HepG2 (cell line): ENCODE measurements at regions not wholly inside any gene's neighbourhood (a gene's known extent, or its start where the extent isn't known, plus 50 kb on each side); places are given as distances from the start of the nearest gene placed in this dataset.

ENCODE experiments used
- ATAC-seq: fragments of 200-7000 bp; cut with Tn5 transposase; 3 replicates; pipeline ENCODE4 v1.9.1; 2020; ENCODE audit warnings: mild to moderate bottlenecking, moderate library complexity
- BruUV-seq: library from RNA; stranded (reverse); fragments of 400-500 nt; replicated peaks from 2 replicates; lab custom pipeline; 2021; lab: Mats Ljungman, UMichigan
- CTCF ChIA-PET: fragments of 300-600 bp; formaldehyde crosslinking; extraction: SDS; loops from one replicate; lab custom pipeline; 2021; ENCODE audit warnings: low total read pairs, inconsistent platforms, low intra/inter-chr PET ratio; lab: Yijun Ruan, JAX
- POLR2A ChIA-PET: fragments of 350-600 bp; sonication (Branson Sonifier 250); formaldehyde crosslinking; loops from one replicate; lab custom pipeline; 2020; ENCODE audit warnings: antibody characterized with exemption, inconsistent platforms; lab: Yijun Ruan, JAX
- DNase-seq: peaks from one replicate; pipeline ENCODE4 v3.0.0-alpha.2; 2015; ENCODE audit warnings: low spot score
- FAIRE-seq: peaks from 3 replicates; lab custom pipeline; 2011; peaks lifted over from hg19 to GRCh38; lab: Jason Lieb, UNC
- H2AFZ ChIP-seq: one replicate; pipeline ENCODE4 v1.6.1; 2011; ENCODE audit warnings: low read length, inconsistent platforms
- H3K27ac ChIP-seq: fragments of 300-600 bp; 3 replicates; pipeline ENCODE4 v1.8.0; 2011; ENCODE audit warnings: mixed run types, mild to moderate bottlenecking, mixed read lengths, low read length, inconsistent platforms; ENCODE audit not compliant: insufficient read depth; ENCODE audit errors: extremely low read length
- H3K27me3 ChIP-seq, 2 experiments: fragments of 200-600 bp in 1 of 2; 2 replicates in 1 of 2; 3 replicates in 1 of 2; pipeline versions ENCODE4 v1.6.0 to v1.8.0; 2011; ENCODE audit warnings: low read length in 2 of 2, mild to moderate bottlenecking in 2 of 2, moderate library complexity in 2 of 2, inconsistent platforms in 1 of 2; ENCODE audit not compliant: insufficient read depth in 2 of 2, control insufficient read depth in 1 of 2
- H3K36me3 ChIP-seq, 2 experiments: fragments of 200-600 bp in 1 of 2; replicated peaks in 1 of 2; 2 replicates in 1 of 2; 3 replicates in 1 of 2; pipeline versions ENCODE4 v1.5.1 to v1.8.0; 2011; ENCODE audit warnings: low read length in 2 of 2, inconsistent platforms in 1 of 2; ENCODE audit not compliant: insufficient read depth in 2 of 2, control insufficient read depth in 1 of 2
- H3K4me1 ChIP-seq: 2 replicates; pipeline ENCODE4 v1.5.1; 2012; ENCODE audit warnings: low read length, inconsistent platforms; ENCODE audit not compliant: insufficient read depth
- H3K4me2 ChIP-seq: 2 replicates; pipeline ENCODE4 v1.6.0; 2011; ENCODE audit warnings: low read depth, low read length, inconsistent platforms
- H3K4me3 ChIP-seq, 3 experiments: fragments of 200-600 bp in 1 of 3; sonication (generic), shearing (Covaris generic) in 1 of 3; replicated peaks in 1 of 3; 2 replicates each; pipeline ENCODE4 v1.5.1; 2011 to 2016; ENCODE audit warnings: low read length in 3 of 3, inconsistent platforms in 2 of 3, low read depth in 2 of 3, mild to moderate bottlenecking in 2 of 3, control low read depth in 1 of 3, mixed read lengths in 1 of 3; ENCODE audit not compliant: insufficient read depth in 1 of 3
- H3K79me2 ChIP-seq: one replicate; pipeline ENCODE4 v1.6.1; 2011; ENCODE audit warnings: low read length, inconsistent platforms; ENCODE audit not compliant: insufficient read depth
- H3K9ac ChIP-seq: 2 replicates; pipeline ENCODE4 v1.6.0; 2011; ENCODE audit warnings: mild to moderate bottlenecking, low read depth, low read length, inconsistent platforms; ENCODE audit not compliant: insufficient read depth
- H3K9me3 ChIP-seq: 2 replicates; pipeline ENCODE4 v1.5.1; 2012; ENCODE audit warnings: mild to moderate bottlenecking, low read length
- H4K20me1 ChIP-seq: 2 replicates; pipeline ENCODE4 v1.6.0; 2011; ENCODE audit warnings: inconsistent platforms, mild to moderate bottlenecking, low read length, moderate library complexity; ENCODE audit not compliant: insufficient read depth
- GFI1 ChIP-seq: sonication (generic); formaldehyde crosslinking; IDR thresholded peaks from 2 replicates; pipeline ENCODE4 v1.5.0; 2020; ENCODE audit warnings: missing genetic modification reagents, mild to moderate bottlenecking, borderline replicate concordance
- GTF2F1 ChIP-seq: fragments of 150-350 bp; IDR thresholded peaks from 2 replicates; pipeline ENCODE4 v1.6.1; 2014; ENCODE audit warnings: low read length
- HMG20A ChIP-seq: IDR thresholded peaks from 2 replicates; pipeline ENCODE4 v1.6.1; 2016; ENCODE audit warnings: borderline replicate concordance
- JARID2 ChIP-seq: sonication (generic); formaldehyde crosslinking; IDR thresholded peaks from 2 replicates; pipeline ENCODE4 v1.8.1; 2023; ENCODE audit warnings: missing genetic modification reagents, inconsistent platforms; ENCODE audit not compliant: insufficient replicate concordance
- NAIF1 ChIP-seq: sonication (generic); formaldehyde crosslinking; IDR thresholded peaks from 2 replicates; pipeline ENCODE4 v1.5.0; 2020; ENCODE audit warnings: mild to moderate bottlenecking, missing genetic modification reagents, borderline replicate concordance
- PHF8 ChIP-seq: sonication (generic); formaldehyde crosslinking; IDR thresholded peaks from 2 replicates; pipeline ENCODE4 v1.5.0; 2020; ENCODE audit warnings: missing genetic modification reagents
- RBFOX2 ChIP-seq: fragments of 200-400 bp; formaldehyde crosslinking; IDR thresholded peaks from 2 replicates; pipeline ENCODE4 v1.6.1; 2017; ENCODE audit warnings: low read depth, mild to moderate bottlenecking, low read length
- RCOR2 ChIP-seq: IDR thresholded peaks from 2 replicates; pipeline ENCODE4 v1.6.1; 2016; ENCODE audit warnings: missing biosample characterization, missing genetic modification reagents
- SETDB1 ChIP-seq: sonication (generic); formaldehyde crosslinking; IDR thresholded peaks from 2 replicates; pipeline ENCODE4 v1.5.1; 2020; ENCODE audit warnings: missing genetic modification reagents, mild to moderate bottlenecking, borderline replicate concordance
- TBP ChIP-seq: sonication (generic); formaldehyde crosslinking; IDR thresholded peaks from 2 replicates; pipeline ENCODE4 v1.5.0; 2020; ENCODE audit warnings: missing genetic modification reagents
- in situ Hi-C: cut with HindIII; loops from 2 replicates; pipeline ENCODE4 v1.10.0; 2017; ENCODE audit warnings: low pct_unique_long_range_greater_than_20kb; ENCODE audit not compliant: extremely low pct_ligation_motif_present
- intact Hi-C: fragments of 100-400 bp; cut with micrococcal nuclease; formaldehyde crosslinking; loops from one replicate; pipeline ENCODE4 v1.10.0; 2022; ENCODE audit not compliant: unreplicated experiment
- TF ChIP-seq, protein P1 (sequence below): sonication (generic); formaldehyde crosslinking; IDR thresholded peaks from 2 replicates; pipeline ENCODE4 v1.4.0; 2020; ENCODE audit warnings: mild to moderate bottlenecking, missing genetic modification reagents
- TF ChIP-seq, protein P2 (sequence below): sonication (generic); formaldehyde crosslinking; IDR thresholded peaks from 2 replicates; pipeline ENCODE4 v1.9.0; 2022; ENCODE audit warnings: missing genetic modification reagents, mild to moderate bottlenecking, borderline replicate concordance
- TF ChIP-seq, protein P3 (sequence below): sonication (generic); formaldehyde crosslinking; IDR thresholded peaks from 2 replicates; pipeline ENCODE4 v1.8.0; 2022; ENCODE audit warnings: mild to moderate bottlenecking, missing genetic modification reagents, moderate library complexity

DNA sequence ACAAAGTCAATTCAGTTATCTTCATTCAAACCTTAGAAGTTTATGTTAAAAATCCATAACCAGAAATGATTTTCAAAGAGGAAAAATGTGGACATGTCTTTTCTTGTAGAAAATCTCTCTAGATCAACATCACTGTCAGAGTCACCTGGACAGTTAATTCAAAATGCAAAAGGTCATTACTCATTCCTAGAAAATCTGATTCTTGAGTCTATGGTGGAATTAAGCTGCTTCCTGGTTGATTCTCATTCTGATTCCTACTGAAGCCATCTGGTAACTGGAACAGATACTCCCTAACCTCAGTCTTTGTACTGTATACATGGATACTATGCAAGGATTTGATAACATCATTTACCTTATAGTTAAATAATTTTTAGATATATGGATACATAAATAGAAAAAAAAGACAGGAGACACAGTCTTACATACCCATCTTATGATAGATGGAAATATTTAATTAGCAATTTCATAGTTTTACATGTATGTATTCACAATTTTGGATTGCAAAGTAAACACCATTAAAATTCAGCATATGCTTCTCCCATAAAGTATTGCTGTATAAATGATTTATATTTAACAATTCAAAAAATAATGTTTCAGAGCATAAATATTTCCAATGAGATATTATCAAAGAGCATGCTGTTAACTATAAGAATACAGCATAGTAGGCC is 693.2 kb upstream of the CCDC54 start:
- in situ Hi-C loops (no loop called here), intact Hi-C loops (no loop called here)
- Histone ChIP-seq H3K27ac (no peak overlapping the region), H4K20me1 (no peaks in the 10 kb centered on the region), H3K9ac (no peak overlapping the region), H3K79me2 (no peaks in the 10 kb centered on the region), H3K9me3 (no peaks in the 10 kb centered on the region), H3K27me3 (no peaks in the 10 kb centered on the region), H2AFZ (no peak overlapping the region), H3K4me2 (no peak overlapping the region), H3K4me1 (no peaks in the 10 kb centered on the region), H3K4me3 (no peak overlapping the region), H3K36me3 (no peaks in the 10 kb centered on the region)
- no peak for ATAC-seq
- POLR2A ChIA-PET = no interaction called here
- FAIRE-seq = no peak
- BruUV-seq = no TSS peak
- CTCF ChIA-PET = no interaction called here
- no peak for DNase-seq
- TF ChIP-seq GTF2F1 (no peak), JARID2 (CRISPR knock-in tag) (no peak), RBFOX2 (no peak), PHF8 (no peak), NAIF1 (CRISPR knock-in tag) (no peak), TBP (CRISPR knock-in tag) (no peak), GFI1 (CRISPR knock-in tag) (no peak), HMG20A (no peak), SETDB1 (CRISPR knock-in tag) (no peak), RCOR2 (CRISPR knock-in tag) (no peak)
- TF ChIP-seq, protein P1, sequence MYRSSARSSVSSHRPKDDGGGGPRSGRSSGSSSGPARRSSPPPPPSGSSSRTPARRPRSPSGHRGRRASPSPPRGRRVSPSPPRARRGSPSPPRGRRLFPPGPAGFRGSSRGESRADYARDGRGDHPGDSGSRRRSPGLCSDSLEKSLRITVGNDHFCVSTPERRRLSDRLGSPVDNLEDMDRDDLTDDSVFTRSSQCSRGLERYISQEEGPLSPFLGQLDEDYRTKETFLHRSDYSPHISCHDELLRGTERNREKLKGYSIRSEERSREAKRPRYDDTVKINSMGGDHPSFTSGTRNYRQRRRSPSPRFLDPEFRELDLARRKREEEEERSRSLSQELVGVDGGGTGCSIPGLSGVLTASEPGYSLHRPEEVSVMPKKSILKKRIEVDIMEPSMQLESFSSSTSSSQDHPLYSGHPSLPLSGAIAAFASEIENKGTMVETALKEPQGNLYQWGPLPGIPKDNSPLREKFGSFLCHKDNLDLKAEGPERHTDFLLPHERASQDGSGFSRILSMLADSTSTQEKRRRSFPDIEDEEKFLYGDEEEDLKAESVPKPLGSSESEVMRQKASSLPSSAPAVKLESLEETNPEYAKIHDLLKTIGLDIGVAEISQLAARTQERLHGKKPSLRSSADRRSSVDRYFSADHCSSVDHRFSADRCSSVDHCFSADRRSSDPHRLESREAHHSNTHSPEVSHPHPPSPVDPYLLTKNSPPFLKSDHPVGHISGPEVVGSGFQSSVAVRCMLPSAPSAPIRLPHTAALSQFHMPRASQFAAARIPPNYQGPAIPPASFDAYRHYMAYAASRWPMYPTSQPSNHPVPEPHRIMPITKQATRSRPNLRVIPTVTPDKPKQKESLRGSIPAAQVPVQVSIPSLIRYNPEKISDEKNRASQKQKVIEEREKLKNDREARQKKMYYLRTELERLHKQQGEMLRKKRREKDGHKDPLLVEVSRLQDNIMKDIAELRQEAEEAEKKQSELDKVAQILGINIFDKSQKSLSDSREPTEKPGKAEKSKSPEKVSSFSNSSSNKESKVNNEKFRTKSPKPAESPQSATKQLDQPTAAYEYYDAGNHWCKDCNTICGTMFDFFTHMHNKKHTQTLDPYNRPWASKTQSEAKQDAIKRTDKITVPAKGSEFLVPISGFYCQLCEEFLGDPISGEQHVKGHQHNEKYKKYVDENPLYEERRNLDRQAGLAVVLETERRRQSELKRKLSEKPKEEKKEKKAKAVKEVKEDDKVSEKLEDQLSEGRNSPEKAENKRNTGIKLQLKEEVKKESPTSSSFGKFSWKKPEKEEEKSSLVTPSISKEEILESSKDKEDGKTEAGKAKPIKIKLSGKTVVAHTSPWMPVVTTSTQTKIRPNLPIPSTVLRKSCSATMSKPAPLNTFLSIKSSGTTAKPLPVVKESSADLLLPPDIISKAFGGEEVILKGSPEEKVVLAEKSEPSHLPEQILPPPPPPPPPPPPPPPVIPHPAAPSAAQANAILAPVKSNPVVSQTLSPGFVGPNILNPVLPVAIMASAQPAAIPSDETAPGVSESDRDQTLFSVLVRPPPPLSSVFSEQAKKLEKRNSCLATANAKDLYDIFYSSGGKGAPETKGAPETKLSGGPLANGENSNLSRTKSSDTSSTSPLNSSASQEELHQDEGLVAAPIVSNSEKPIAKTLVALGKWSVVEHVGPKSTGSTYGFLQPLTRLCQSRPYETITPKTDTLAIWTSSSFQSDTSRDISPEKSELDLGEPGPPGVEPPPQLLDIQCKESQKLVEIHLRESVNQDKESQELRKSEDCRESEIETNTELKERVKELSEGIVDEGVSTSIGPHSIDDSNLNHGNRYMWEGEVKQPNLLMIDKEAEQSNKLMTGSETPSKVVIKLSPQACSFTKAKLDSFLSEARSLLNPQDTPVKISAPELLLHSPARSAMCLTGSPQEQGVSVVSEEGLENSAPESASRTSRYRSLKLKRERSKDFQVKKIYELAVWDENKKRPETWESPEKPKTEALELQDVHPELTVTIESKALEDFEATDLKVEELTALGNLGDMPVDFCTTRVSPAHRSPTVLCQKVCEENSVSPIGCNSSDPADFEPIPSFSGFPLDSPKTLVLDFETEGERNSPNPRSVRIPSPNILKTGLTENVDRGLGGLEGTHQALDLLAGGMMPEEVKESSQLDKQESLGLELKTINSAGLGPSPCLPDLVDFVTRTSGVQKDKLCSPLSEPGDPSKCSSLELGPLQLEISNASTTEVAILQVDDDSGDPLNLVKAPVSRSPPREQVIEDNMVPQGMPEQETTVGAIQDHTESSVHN = no peak
- TF ChIP-seq, protein P2, sequence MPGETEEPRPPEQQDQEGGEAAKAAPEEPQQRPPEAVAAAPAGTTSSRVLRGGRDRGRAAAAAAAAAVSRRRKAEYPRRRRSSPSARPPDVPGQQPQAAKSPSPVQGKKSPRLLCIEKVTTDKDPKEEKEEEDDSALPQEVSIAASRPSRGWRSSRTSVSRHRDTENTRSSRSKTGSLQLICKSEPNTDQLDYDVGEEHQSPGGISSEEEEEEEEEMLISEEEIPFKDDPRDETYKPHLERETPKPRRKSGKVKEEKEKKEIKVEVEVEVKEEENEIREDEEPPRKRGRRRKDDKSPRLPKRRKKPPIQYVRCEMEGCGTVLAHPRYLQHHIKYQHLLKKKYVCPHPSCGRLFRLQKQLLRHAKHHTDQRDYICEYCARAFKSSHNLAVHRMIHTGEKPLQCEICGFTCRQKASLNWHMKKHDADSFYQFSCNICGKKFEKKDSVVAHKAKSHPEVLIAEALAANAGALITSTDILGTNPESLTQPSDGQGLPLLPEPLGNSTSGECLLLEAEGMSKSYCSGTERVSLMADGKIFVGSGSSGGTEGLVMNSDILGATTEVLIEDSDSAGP = no peak
- TF ChIP-seq, protein P3, sequence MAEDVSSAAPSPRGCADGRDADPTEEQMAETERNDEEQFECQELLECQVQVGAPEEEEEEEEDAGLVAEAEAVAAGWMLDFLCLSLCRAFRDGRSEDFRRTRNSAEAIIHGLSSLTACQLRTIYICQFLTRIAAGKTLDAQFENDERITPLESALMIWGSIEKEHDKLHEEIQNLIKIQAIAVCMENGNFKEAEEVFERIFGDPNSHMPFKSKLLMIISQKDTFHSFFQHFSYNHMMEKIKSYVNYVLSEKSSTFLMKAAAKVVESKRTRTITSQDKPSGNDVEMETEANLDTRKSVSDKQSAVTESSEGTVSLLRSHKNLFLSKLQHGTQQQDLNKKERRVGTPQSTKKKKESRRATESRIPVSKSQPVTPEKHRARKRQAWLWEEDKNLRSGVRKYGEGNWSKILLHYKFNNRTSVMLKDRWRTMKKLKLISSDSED = no peak
